SH-SY5Y (cell line): ENCODE measurements at regions not wholly inside any gene's neighbourhood (a gene's known extent, or its start where the extent isn't known, plus 50 kb on each side); places are given as distances from the start of the nearest gene placed in this dataset.

Source experiments
- GATA2 ChIP-seq: IDR thresholded peaks from 2 replicates; pipeline ENCODE4 v1.6.1; 2011; ENCODE audit warnings: mild to moderate bottlenecking, low read depth, low read length
- GATA3 ChIP-seq: IDR thresholded peaks from 2 replicates; pipeline ENCODE4 v1.6.1; 2011; ENCODE audit warnings: low read depth, mild to moderate bottlenecking, low read length, moderate library complexity

GRCh38 chr10:36597756-36598320, 527.6 kb upstream of the ANKRD30A start:
- no peak for TF ChIP-seq GATA2
- no peak for TF ChIP-seq GATA3

- TF ChIP-seq GATA2 (no peak), GATA3 (no peak)
Measured at GRCh38 chr10:36592964-36593363, 532.4 kb upstream of the ANKRD30A start.

GRCh38 chr10:36591436-36591835, 534.0 kb upstream of the ANKRD30A start:
- TF ChIP-seq GATA2: no peak
- TF ChIP-seq GATA3: no peak

- TF ChIP-seq GATA3 (no peak), GATA2 (no peak)
Measured at GRCh38 chr10:36583690-36584089, 541.7 kb upstream of the ANKRD30A start.

GRCh38 chr10:36581237-36581636, 544.2 kb upstream of the ANKRD30A start:
- TF ChIP-seq GATA2: no peak
- TF ChIP-seq GATA3: no peak

GRCh38 chr10:36578306-36578705, 547.1 kb upstream of the ANKRD30A start:
- TF ChIP-seq GATA3 (no peak), GATA2 (no peak)

GRCh38 chr10:36577126-36577525, 548.3 kb upstream of the ANKRD30A start:
- TF ChIP-seq GATA2: no peak
- no peak for TF ChIP-seq GATA3

- no peak for TF ChIP-seq GATA2
- no peak for TF ChIP-seq GATA3
Measured at GRCh38 chr10:36574207-36574606, 551.2 kb upstream of the ANKRD30A start.

GRCh38 chr10:36573246-36573645, 552.2 kb upstream of the ANKRD30A start:
- TF ChIP-seq GATA3: no peak
- TF ChIP-seq GATA2: no peak

GRCh38 chr10:36564433-36564832, 561.0 kb upstream of the ANKRD30A start:
- TF ChIP-seq GATA2: no peak
- no peak for TF ChIP-seq GATA3

GRCh38 chr10:36559412-36560400, 565.7 kb upstream of the ANKRD30A start:
- TF ChIP-seq GATA2 (no peak), GATA3 (no peak)

- TF ChIP-seq GATA2 (no peak), GATA3 (no peak)
Measured at GRCh38 chr10:36556468-36556867, 568.9 kb upstream of the ANKRD30A start.

- no peak for TF ChIP-seq GATA3
- no peak for TF ChIP-seq GATA2
Measured at GRCh38 chr10:36555036-36555435, 570.4 kb upstream of the ANKRD30A start.

GRCh38 chr10:36547965-36548364, 577.4 kb upstream of the ANKRD30A start:
- TF ChIP-seq GATA3: no peak
- no peak for TF ChIP-seq GATA2

- TF ChIP-seq GATA2 (peak; percentile 23; the same call in 1 of the 2 replicates), GATA3 (no peak)
Measured at GRCh38 chr10:36542493-36542892, 582.9 kb upstream of the ANKRD30A start.
